HG03520 (cell line): ENCODE measurements at regions not wholly inside any gene's neighbourhood (a gene's known extent, or its start where the extent isn't known, plus 50 kb on each side); places are given as distances from the start of the nearest gene placed in this dataset.
A peak's percentile ranks its signal among the peaks of the same experiment; 100 is the strongest.

Experiments
- ATAC-seq: cut with Tn5 transposase; IDR thresholded peaks from one replicate; pipeline ENCODE4 v1.9.1; 2021; ENCODE audit warnings: mild to moderate bottlenecking, moderate library complexity; ENCODE audit not compliant: unreplicated experiment

DNA sequence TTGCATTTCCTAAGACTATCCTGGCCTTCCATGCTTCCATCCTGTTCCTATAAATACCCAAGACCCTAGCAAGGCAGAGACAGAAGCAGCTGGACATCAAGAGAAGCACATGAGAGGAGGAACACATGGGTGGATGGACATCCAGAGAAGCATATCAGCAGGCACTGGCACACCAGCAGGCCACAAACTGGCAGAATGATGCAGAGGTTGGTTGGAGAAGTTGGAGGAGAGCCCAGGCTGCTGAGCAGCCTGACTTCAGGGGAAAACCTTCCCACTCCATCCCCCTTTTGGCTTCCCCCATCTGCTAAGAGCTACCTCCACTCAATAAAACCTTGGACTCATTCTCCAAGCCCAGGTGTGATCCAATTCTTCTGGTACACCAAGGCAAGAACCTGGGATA, 332.5 kb downstream of the FRK start:
- no peak for ATAC-seq

DNA sequence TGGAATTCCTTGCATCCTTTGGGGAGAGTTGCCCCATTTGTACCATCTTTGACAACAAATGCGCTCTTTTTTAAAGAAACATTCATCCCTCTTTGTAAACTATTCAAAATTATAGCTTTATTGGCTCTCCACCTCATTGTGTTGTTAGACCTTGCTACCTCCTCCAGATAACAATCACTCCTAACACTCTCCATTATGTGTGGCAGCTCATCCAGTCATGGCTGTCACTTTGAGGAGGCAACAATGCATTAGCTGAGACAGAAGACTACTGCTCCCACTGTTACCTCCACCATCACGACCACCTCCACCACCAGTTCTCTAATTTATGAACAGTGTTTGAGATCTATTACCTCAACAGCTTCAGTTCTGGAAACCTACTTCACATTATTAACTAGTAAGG, 339.1 kb downstream of the FRK start:
- no peak for ATAC-seq

DNA sequence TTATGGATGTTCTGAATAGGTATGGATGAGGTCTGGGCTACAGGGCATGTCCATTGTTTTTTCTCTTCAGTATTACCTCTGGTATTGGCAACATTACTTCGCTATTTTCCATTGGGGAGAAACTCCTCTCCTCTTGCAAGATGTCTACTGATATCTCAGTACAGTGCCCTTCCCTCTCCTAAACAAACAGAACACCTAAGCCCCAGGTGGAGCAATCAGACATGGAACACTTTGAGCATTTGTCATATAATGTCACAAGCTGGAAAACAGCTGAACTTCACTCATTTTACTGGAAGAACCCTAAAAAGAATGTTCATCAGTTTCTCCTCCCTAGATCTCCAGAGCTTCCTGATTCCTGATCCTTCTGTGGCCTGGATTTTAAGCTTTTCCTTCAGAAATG, 339.8 kb downstream of the FRK start:
- ATAC-seq, result no peak

DNA sequence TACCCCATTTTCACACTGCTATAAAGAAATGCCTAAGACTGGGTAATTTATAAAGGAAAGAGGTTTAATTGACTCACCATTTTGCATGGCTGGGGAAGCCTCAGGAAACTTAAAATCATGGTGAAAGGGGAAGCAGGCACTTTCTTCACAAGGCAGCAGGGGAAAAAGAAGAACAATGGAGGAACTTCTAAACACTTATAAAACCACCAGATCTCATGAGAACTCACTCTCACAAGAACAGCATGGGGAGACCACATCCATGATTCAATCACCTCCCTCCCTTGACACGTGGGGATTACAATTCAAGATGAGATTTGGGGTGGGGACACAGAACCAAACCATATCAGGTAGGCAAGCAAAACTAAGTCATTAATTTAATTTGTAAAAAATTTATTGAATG, 343.2 kb downstream of the FRK start:
- ATAC-seq, result no peak

DNA sequence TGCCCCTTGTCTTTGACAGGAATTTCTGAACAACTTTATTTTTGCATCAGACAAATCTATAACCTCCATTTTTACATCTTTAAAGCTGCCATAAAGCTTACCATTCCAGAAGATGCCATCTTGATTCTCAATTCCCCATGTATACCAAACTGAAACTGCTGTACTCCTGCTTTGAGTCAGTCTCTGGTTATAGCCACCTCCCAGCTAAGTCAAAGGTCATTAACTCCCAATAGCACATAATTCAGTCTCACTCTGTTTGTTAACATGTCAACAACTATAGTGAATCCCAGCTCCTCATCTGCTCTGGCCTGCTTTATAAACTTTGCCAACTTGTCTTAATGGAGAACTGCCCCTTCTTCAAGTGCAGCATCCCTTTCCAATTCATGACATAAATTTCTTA, 343.6 kb downstream of the FRK start:
- peak; percentile 98 for ATAC-seq

DNA sequence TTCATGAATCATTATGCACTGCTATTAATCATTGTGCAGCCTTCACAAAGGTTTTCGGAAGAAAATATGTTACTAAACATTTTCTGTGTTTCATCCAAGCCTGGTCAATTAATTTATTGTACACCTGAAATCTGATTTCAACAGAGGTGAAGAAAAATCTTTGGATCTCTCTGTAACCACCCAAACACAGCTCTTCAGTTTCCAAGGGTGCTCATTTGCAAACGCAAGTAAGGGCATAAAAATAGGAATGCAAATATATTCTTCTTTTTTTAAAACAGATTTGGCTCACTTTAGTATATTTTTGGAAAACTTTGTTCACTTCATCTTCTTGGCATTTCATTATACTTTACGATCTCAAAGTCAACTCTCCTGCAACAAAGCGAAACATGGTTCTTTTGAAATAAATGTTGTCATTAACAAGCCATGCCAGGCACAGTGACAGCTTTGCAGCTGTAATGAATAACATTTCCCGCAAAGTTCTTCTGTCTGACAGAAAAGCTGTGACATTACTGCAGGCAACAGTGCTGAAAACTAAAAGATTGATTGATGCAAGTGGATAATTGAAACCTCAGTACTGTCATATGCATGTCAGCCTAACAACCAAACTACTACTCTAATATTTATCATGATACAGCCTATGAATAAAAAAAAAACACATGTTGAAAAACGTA, 348.3 kb downstream of the FRK start:
- ATAC-seq, result no peak

DNA sequence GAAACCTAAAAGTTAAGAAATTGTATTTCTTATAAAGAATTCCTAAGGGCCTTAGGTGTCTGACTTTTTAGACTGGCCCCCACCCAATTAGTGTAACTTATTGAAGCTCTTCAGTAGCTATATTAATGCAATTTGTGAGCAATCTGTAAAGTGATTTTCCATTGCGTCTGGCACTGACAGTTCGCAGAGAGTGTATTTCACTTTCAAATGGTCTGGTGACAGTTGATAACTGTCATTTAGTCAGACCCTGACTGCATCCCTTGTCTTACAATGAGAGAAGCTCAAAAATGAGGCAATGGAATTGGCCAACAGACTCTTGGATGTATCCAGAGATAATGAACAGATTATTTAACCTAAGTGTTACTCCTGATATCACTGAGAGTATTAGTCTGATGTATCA, 351.8 kb downstream of the FRK start:
- no peak for ATAC-seq

DNA sequence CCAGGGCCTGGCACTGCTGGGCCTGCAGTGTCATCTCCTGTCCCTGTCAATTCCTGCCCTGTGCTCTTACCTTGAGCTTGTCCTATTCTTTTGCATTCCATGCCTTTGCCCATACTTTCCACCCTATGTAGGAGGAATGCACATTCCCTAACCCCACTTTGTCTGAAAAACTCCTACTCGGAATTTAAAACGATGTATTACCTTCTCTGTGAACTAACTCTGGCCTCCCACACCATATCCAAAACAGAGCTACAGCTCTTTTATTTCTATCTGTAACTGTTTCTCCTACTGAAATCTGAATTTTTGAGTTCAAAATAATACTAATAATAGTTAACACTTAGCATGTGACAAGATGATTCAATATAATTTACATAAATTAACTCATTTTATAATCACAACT, 353.7 kb downstream of the FRK start:
- ATAC-seq, result no peak

DNA sequence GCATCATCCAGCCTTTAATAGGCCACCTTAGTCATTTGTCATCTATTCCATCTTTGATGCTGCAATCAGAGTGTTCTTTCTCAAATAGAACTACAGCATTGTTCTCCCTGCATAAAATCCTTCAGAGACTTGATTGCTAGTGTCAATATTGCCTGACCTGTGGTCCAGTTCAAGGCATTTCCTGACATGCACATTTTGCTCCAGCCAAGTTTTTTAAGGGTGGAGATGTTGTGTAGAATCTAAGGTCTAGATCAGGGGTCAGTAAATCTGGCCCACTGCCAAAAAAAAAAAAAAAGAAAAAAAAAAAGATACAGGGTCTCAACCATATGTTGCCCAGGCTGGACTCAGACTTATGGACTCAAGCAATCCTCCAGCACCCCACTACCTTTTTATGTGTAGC, 354.4 kb downstream of the FRK start:
- no peak for ATAC-seq

DNA sequence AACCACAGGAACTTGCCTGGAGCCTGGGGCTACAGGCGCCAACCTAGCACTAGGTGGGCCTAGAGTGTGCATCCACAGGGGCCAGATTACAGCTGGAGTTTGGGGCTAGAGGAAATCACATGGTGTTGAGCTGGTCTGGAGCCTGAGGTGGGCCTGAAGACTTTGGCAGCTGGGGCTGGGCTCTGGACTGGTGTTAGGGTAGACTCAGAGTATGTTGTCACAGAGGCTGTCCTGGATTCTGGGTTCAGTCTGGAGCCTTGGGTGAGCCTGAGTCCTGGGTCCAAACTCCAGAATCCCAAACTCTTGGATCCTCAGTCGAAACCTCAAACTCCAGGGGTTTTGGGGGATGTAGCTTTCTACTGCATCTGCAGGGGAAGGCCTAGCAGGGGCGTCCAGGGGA, 356.7 kb downstream of the FRK start:
- ATAC-seq, result no peak

DNA sequence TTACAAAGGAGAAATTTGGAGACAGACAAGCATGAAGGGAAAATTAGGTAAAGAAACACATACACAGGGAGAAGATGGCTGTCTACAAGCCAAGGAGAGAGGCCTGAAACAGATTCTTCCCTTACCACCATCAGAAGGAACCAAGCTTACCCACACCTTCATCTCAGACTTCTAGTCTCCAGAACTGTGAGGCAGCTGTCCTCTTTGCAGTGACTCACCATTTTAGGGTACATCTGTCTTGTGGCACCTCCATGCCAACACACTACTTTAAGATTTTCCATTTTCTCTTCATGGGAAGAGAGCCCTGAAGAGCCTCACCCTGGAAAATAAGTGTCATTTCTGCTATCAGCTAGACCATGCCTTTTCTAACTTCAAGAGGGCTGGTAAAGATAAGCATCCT, 369.3 kb downstream of the FRK start:
- no peak for ATAC-seq

DNA sequence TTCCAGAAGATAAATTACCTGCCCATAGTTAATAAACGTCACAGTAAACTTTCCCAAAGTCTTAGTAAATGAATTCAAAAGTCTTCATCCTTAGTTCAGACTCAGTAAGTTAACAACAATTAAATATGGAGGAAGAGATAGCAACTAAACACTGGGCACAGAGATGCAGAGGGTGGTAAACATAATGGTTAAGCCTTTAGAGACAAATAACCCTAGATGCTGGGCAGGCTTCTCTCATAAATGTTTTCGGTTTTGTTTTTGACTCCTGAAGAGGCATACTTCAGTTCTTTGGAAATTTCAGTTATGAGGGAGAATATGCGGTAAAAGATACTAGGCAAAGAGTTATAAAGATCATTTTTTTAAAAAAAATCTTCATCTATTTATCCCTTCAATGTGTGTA, 369.8 kb downstream of the FRK start:
- ATAC-seq, result no peak

DNA sequence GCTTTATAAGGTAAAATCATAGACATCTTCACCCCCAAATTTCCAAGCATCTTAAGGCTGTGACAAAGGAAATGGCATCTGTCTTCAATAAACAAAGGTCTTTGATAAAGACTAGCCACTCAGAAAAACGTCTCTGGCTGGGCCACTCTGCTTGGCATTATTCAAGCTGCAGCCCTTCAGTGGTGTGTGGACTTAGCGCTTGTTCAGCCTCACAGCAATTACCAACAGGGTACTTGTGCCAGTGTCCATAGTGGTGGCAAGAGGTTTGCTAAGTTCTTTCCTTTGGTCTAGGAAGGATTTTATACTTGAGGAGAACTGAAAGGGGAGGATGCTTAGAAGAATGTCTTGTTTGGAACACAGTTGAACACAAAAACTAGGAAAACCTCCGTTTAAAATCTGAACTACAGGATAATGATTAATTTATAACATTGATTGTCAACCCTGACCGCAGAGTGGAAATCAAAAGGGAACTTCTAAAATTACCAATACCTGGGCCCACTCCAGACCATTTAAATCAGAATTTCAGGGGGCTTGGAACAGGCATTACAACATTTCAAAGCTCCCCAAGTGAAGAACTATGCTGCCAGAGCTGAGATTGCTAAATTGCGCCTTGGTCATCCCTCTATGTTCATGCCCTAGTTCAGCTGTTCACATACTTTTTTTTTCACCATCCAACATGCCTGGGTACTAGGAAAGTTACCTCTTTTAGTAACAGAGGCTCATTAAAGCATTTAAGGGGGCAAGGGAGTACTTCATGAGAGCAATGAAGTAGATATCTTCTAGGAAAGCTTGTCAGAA, 378.5 kb downstream of the FRK start:
- ATAC-seq, result no peak

DNA sequence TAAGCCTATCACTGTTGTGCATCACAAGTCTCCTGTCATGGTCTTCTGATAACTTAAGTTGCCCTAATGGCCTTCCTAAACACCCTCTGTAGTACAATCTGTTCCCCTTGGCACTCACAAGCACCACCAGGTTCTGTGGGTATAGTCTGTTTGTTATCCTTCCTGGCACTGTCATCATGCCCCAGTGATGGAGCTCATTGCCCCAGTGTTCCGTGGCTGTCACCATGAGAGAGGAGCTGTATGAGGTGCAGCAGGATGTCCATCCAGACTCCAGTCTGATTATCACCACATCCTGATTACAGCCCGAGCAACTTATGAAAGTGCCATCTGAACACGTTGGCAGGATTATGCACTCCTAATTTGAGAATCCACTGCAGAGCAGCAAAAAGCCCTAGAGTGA, 380.1 kb downstream of the FRK start:
- no peak for ATAC-seq

DNA sequence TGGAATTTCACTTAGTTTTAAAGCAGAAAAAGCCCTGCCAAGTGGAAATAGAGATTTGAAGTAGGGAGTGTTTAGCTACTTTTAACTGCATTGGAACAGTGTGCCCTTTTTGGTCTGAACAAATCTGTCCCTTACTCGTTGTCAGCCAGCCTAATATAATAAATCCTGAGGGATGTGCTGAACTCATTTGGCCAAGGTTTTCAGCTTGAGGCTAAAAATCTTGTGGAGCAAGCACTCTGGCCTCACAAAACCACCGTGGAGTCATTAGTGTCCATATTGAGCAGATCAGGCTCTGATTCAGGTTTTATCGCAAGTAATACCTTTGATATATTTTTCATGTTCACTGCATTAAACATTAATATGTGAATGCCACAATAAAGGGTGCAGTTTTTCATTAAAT, 383.5 kb downstream of the FRK start:
- no peak for ATAC-seq

DNA sequence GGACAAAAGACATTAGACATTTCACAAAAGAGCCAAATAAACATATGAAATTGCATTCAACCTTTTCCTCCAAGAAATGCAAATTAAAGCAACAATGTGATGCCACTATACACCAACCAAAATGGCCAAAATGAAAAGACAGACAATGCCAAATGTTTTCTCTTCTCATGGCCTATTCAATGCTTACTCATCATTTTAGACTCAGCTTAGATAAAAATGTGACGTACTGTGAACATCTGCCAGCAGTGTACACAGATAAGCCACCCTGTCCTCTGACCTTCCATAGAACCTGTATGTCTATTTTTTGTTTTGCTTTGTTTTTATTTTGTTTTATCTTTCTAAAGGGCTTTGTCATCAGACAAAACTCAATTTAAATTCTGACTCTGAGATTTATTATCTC, 385.2 kb downstream of the FRK start:
- ATAC-seq, result no peak

DNA sequence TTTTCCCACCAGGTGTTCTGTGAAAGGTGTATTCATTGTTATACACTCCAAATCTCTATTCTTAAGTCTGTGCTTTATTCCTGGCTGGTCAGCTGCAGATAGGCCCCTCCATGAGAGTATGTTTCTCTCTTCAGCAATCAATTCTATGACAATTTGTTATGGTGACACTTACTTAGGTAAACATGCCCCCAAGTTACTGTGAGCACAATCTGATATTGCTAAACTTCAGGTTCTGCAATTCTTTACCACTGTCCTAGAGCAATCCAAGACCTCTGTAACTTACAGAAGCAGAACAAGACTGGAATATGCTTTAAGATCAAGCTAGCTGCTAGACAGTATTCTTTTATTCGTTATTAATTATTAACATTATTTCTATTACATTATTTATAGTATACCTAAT, 391.9 kb downstream of the FRK start:
- ATAC-seq, result no peak

DNA sequence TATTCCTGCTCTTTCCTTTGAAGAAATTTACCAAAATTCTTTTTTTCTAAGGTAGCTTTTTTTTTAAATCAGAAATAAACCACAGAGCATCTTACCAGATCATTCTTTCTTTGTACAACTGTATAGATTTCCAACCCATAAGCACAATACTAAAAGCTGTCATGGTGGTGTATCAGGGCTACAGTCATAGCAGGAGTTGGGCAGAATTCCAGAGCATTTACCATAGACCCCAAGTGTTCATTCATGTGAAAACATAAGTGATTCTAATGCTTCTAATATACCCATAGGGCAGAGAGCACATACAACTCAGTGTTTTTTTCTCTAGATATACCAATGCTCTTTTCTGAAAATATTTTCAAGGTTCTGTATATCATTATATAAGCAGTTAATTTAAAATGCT, 392.5 kb downstream of the FRK start:
- ATAC-seq, result no peak

DNA sequence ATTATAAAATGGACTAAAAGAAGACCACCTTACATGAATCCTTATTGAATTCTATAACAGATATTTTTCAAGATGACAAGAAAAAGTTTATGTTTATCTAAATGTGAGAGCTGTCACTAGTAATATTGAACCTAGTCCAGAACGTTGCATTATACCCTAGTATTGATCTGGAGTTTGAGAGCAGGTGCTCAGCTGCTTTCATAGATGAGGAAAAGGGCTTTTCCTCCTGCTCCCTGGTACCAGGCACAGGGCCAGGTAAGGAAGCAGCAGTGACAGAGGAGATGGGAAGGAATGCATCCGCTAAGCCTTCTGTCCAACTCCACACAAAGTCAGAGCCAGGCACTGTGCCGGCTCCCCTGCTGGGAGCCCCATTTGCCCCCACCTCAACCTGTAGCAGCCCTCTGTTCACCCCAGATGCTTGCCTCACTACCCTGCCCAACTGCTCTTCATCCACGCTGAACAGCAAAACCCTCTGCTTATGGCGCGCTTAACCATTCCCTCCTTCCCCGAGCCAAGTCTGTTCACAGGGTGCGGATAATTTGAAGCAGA, 393.1 kb downstream of the FRK start:
- ATAC-seq, result no peak

DNA sequence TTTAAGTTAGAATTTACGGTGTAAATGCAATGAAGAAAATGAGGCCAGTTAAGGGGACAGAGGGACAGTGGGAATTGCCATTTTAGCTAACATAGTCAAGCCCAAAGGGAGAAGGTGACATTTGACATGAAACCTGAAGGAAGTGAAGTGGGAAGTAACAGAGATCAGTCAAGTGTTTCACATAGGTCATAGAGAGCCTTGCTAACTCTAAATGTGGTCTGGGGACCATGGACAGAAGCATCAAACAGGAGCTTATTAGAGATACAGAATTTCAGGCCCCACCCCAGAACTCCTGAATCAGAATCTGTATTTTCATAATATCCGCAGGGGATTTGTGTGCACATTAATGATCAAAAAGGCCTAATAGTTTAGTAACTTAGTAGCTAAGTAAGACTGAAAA, 393.7 kb downstream of the FRK start:
- no peak for ATAC-seq

DNA sequence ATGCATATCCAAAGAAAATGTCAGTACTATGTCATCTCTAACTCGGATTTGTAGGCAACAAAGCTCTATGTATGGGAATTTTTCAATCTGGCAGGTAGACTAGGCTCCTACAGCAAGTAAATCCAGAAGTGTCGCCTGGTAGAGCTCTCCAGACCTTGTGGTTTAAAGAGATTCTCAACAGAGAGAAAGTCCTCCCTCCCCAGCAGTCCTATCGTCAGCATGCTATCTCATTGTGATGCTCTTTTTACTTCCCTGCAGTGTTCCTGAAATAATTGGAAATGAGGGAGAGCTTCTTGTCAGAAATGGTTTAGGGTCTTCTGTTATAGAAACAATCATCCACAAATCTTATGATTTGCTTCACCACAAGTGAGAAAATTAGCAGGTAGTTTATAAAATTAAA, 395.4 kb downstream of the FRK start:
- no peak for ATAC-seq

DNA sequence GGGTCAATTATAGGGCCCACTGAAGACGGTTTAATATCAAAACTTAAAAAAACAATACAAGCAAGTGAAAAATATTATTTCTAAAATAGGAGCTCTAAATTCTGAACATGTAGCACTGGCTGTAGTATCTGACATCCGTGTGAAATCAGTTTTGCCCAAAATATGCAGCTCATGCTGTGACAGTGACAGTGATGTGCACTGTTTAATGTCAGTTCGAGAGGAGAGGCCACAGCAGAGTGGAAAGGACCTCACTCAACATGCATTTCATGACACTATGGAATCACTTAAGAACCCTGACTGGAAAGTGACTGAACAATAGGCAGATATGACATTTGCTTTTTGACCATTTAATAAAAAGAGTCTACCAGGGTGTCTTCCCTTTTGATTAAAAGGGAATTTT, 397.0 kb downstream of the FRK start:
- ATAC-seq, result no peak

DNA sequence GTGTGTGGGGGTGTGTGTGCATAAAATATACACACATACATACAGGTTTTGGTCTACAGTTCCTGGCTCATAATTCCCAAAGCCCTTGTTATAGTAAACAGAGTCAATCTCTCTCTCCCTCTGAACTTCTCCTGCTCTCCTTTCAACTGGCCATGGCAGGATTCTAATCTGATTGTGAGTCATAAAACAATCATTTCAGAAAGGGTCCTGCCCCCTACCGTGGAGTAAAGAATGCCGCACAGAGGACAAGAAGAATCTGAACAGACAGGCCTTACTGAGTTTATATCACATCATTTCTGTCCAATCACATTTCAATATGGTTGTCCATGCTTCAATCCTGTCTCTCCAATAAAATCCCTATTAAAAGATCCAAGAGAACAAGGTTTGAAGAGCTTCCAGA, 416.9 kb downstream of the FRK start:
- no peak for ATAC-seq
